Left ventricle myocardium inferior (tissue), 1 donor: ENCODE measurements at regions not wholly inside any gene's neighbourhood (a gene's known extent, or its start where the extent isn't known, plus 50 kb on each side); places are given as distances from the start of the nearest gene placed in this dataset.
A peak's percentile ranks its signal among the peaks of the same experiment; 100 is the strongest.

Experiments
- DNase-seq: peaks from one replicate; pipeline ENCODE4 v3.0.0-alpha.2; 2020
- H3K27ac ChIP-seq: fragments of 200-600 bp; replicated peaks from 2 replicates; pipeline ENCODE4 v1.8.0; 2021
- H3K27me3 ChIP-seq: fragments of 200-600 bp; 2 replicates; pipeline ENCODE4 v1.8.0; 2021; ENCODE audit warnings: low read depth
- H3K36me3 ChIP-seq: fragments of 200-600 bp; 2 replicates; pipeline ENCODE4 v1.8.0; 2021
- H3K4me1 ChIP-seq: fragments of 200-600 bp; 2 replicates; pipeline ENCODE4 v1.8.0; 2021
- H3K4me3 ChIP-seq: fragments of 200-600 bp; 2 replicates; pipeline ENCODE4 v1.8.0; 2021; ENCODE audit warnings: mild to moderate bottlenecking, moderate library complexity
- H3K9me3 ChIP-seq: fragments of 200-600 bp; replicated peaks from 2 replicates; pipeline ENCODE4 v1.8.0; 2021
- CTCF ChIP-seq: fragments of 200-600 bp; IDR thresholded peaks from 2 replicates; pipeline ENCODE4 v1.8.0; 2021; ENCODE audit warnings: antibody characterized with exemption, mild to moderate bottlenecking, borderline replicate concordance
- intact Hi-C: fragments of 100-400 bp; cut with micrococcal nuclease; formaldehyde crosslinking; loops from one replicate; pipeline ENCODE4 v1.11.0; 2022
- donor health status: DM: no; HTN: yes; CAD: no; lungs with severe emphysema.

GRCh38 chr5:167205881-167206280, 1085.6 kb upstream of the WWC1 start:
- Histone ChIP-seq H3K27ac (no peak overlapping the region), H3K36me3 (no peaks in the 10 kb centered on the region), H3K9me3 (peaks cover 14% of the 10 kb centered on the region), H3K4me3 (no peak overlapping the region), H3K4me1 (no peaks in the 10 kb centered on the region), H3K27me3 (no peaks in the 10 kb centered on the region)
- DNase-seq = no peak
- intact Hi-C loops = no loop called here
- no peak for TF ChIP-seq CTCF

- TF ChIP-seq CTCF = no peak
- Histone ChIP-seq H3K4me1 (no peaks in the 10 kb centered on the region), H3K9me3 (peaks cover 14% of the 10 kb centered on the region), H3K27ac (no peak overlapping the region), H3K27me3 (no peaks in the 10 kb centered on the region), H3K4me3 (no peak overlapping the region), H3K36me3 (no peaks in the 10 kb centered on the region)
- DNase-seq = no peak
- intact Hi-C loops = no loop called here
These were observed 1084.4 kb upstream of the WWC1 start for GRCh38 chr5:167207081-167207480.

GRCh38 chr5:167208911-167209310, 1082.5 kb upstream of the WWC1 start:
- no peak for DNase-seq
- H3K4me3 ChIP-seq = no peak overlapping the region
- no peak for TF ChIP-seq CTCF
- H3K27ac ChIP-seq = no peak overlapping the region
- H3K27me3 ChIP-seq = no peaks in the 10 kb centered on the region
- H3K4me1 ChIP-seq = no peaks in the 10 kb centered on the region
- intact Hi-C loops = no loop called here
- no peaks in the 10 kb centered on the region for H3K36me3 ChIP-seq
- peaks cover 14% of the 10 kb centered on the region for H3K9me3 ChIP-seq

GRCh38 chr5:167217097-167217743, 1074.2 kb upstream of the WWC1 start:
- Histone ChIP-seq H3K9me3 (no peaks in the 10 kb centered on the region), H3K4me1 (no peaks in the 10 kb centered on the region), H3K27me3 (no peaks in the 10 kb centered on the region), H3K27ac (no peak overlapping the region), H3K36me3 (no peaks in the 10 kb centered on the region), H3K4me3 (no peak overlapping the region)
- peak; percentile 33 for TF ChIP-seq CTCF
- no peak for DNase-seq
- intact Hi-C loops = no loop called here

GRCh38 chr5:167219298-167219697, 1072.1 kb upstream of the WWC1 start:
- no peak for TF ChIP-seq CTCF
- no peak overlapping the region for H3K4me3 ChIP-seq
- intact Hi-C loops = no loop called here

More at GRCh38 chr5:167219298-167219697, 1072.1 kb upstream of the WWC1 start:
- H3K4me1 ChIP-seq = no peaks in the 10 kb centered on the region
- H3K9me3 ChIP-seq = no peaks in the 10 kb centered on the region
- DNase-seq = no peak
- H3K27ac ChIP-seq = no peak overlapping the region
- no peaks in the 10 kb centered on the region for H3K27me3 ChIP-seq
- no peaks in the 10 kb centered on the region for H3K36me3 ChIP-seq
